Ovary (tissue), 7 donors: ENCODE measurements at regions not wholly inside any gene's neighbourhood (a gene's known extent, or its start where the extent isn't known, plus 50 kb on each side); places are given as distances from the start of the nearest gene placed in this dataset.

Source experiments
- DNase-seq, 5 donors: peaks; one replicate each; pipeline ENCODE4 v3.0.0-alpha.2; 2019 to 2020
- H3K27ac ChIP-seq, 2 donors: fragments of 200-600 bp; one replicate each; pipeline versions ENCODE4 v1.5.1 to v1.8.0; 2019 to 2022
- H3K27me3 ChIP-seq: fragments of 200-600 bp; one replicate; pipeline ENCODE4 v1.8.0; 2022
- H3K36me3 ChIP-seq: fragments of 200-600 bp; sonication (generic); one replicate; pipeline ENCODE4 v1.5.1; 2019
- H3K4me1 ChIP-seq: one replicate; pipeline ENCODE4 v1.8.1; 2013; ENCODE audit warnings: mild to moderate bottlenecking, moderate library complexity; ENCODE audit not compliant: insufficient read depth
- H3K4me3 ChIP-seq: fragments of 200-600 bp; sonication (generic); one replicate; pipeline ENCODE4 v1.5.1; 2017
- H3K9me3 ChIP-seq, 2 donors: fragments of 200-600 bp in 1 of 2; sonication (generic) in 1 of 2; one replicate each; pipeline versions ENCODE4 v1.5.1 to v1.8.1; 2013 to 2019; ENCODE audit warnings: mild to moderate bottlenecking in 1 of 2, moderate library complexity in 1 of 2
- EP300 ChIP-seq: sonication (generic); formaldehyde crosslinking; IDR thresholded peaks from one replicate; pipeline ENCODE4 v1.6.1; 2017; ENCODE audit warnings: antibody characterized with exemption
- POLR2A ChIP-seq: fragments of 450-650 bp; IDR thresholded peaks from one replicate; pipeline ENCODE4 v1.6.1; 2017; ENCODE audit warnings: antibody characterized with exemption, mild to moderate bottlenecking, moderate library complexity
- WGBS, 3 donors: extraction: QIAGEN DNeasy Blood & Tissue Kit in 1 of 3; methylation state at CpG; one replicate each; pipeline versions ENCODE4 v1.1.5 to v1.1.7; 2013 to 2017; 5-methylcytosine and 5-hydroxymethylcytosine counted together
- intact Hi-C, 4 donors: fragments of 100-400 bp; cut with DNase I; formaldehyde crosslinking; loops; one replicate each; pipeline versions ENCODE4 v1.11.0 to v1.15.1; 2022 to 2023
- TF ChIP-seq, protein P1 (sequence below), 3 donors: fragments of 450-650 bp in 2 of 3; fragments of 200-600 bp in 1 of 3; IDR thresholded peaks; one replicate each; pipeline versions ENCODE4 v1.5.1 to v1.8.0; 2016 to 2022; ENCODE audit warnings: antibody characterized with exemption in 3 of 3, mild to moderate bottlenecking in 1 of 3
- donor health status: DM: no; HTN: no; CAD: no; lungs with moderate emphysema.
- donor health status: DM: no; HTN: no; CAD: no.
- donor health status: Bipolar disorder and iron deficiency.
- donor health status: DM: no; HTN: no; CAD: no.
- donor health status: DM: yes; HTN: yes; CAD: no.

DNA sequence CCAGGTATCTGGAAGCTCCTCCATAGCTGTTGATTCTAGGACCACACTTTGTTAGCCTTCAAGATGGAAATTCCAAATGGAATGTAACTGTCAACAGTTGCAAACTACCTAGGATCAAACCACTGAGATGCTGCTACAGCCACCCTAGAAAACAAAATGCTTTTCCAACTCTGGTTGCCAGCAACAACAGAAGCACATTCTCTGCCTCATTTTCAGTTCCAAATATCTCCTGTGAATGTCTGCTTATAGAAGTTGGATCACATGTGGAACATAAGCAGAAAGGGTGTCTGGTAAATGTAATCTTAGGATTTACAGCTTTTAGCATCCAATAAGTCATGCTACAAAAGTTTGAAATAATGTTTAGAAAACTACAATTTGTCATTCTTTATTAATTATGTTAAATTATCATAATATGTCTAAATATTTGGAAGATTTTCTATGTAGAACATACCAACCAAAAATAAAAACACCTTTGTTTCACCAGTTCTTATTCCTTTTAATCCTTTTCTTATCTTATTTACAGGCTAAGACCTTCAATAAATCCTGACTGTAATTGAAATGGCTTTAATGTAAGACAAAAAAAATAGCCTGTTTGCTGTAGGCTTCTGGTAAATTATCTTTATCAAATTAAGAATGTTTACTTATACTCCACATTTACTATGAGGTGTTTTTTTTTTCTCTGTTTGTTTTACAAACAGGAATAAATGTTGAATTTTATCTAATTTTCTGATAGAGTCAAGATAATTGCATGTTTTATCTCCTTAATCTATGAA lies 687.1 kb downstream of the IGSF11 start:
- Histone ChIP-seq H3K4me1 (no peaks in the 10 kb centered on the region), H3K27me3 (no peaks in the 10 kb centered on the region), H3K36me3 (no peaks in the 10 kb centered on the region), H3K9me3 (no peaks in the 10 kb centered on the region), H3K4me3 (no peak overlapping the region), H3K27ac (no peak overlapping the region)
- no peak for DNase-seq
- intact Hi-C loops = no loop called here
- TF ChIP-seq, protein P1, sequence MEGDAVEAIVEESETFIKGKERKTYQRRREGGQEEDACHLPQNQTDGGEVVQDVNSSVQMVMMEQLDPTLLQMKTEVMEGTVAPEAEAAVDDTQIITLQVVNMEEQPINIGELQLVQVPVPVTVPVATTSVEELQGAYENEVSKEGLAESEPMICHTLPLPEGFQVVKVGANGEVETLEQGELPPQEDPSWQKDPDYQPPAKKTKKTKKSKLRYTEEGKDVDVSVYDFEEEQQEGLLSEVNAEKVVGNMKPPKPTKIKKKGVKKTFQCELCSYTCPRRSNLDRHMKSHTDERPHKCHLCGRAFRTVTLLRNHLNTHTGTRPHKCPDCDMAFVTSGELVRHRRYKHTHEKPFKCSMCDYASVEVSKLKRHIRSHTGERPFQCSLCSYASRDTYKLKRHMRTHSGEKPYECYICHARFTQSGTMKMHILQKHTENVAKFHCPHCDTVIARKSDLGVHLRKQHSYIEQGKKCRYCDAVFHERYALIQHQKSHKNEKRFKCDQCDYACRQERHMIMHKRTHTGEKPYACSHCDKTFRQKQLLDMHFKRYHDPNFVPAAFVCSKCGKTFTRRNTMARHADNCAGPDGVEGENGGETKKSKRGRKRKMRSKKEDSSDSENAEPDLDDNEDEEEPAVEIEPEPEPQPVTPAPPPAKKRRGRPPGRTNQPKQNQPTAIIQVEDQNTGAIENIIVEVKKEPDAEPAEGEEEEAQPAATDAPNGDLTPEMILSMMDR (IDR thresholded peaks at IDR 0.05) = no peak
- TF ChIP-seq EP300 (no peak), POLR2A (no peak)

- Histone ChIP-seq H3K36me3 (no peaks in the 10 kb centered on the region), H3K4me1 (no peaks in the 10 kb centered on the region), H3K4me3 (no peak overlapping the region), H3K27ac (no peak overlapping the region), H3K9me3 (no peaks in the 10 kb centered on the region), H3K27me3 (no peaks in the 10 kb centered on the region)
- TF ChIP-seq, protein P1 (IDR thresholded peaks at IDR 0.05) = no peak
- TF ChIP-seq POLR2A (no peak), EP300 (no peak)
- 34 to 61% (median 36%) methylated on average over 1 of the region's 1 CpG for WGBS, 3 donors
- intact Hi-C loops = no loop called here
- no peak for DNase-seq
Observed at GRCh38 chr3:118348169-118348557, 686.5 kb downstream of the IGSF11 start.

DNA sequence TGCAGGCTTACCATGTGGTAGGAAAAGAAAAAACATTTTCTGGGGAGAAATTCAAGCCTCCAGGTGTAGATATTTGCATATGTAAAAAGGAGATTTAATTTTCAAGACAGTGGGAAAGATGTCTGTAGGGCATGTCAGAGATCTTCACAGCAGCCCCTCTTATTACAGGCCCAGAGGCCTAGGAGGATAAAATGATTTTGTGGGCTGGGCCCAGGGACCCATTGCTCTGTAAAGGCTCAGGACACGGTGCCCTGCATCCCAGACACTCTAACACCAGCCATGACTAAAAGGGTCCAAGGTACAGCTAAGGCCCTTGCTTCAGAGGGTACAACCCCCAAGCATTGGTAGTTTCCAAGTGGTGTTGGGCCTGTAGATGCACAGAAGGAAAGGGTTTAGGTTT lies 680.1 kb downstream of the IGSF11 start:
- no peaks in the 10 kb centered on the region for H3K9me3 ChIP-seq
- WGBS, 3 donors = 63 to 88% (median 68%) methylated on average over 1 of the region's 1 CpG
- intact Hi-C loops = no loop called here
- H3K27ac ChIP-seq = no peak overlapping the region
- TF ChIP-seq EP300 (no peak), POLR2A (no peak)
- TF ChIP-seq, protein P1 (IDR thresholded peaks at IDR 0.05) = no peak
- no peaks in the 10 kb centered on the region for H3K36me3 ChIP-seq
- no peak overlapping the region for H3K4me3 ChIP-seq
- H3K27me3 ChIP-seq = no peaks in the 10 kb centered on the region
- DNase-seq = no peak
- no peaks in the 10 kb centered on the region for H3K4me1 ChIP-seq

DNA sequence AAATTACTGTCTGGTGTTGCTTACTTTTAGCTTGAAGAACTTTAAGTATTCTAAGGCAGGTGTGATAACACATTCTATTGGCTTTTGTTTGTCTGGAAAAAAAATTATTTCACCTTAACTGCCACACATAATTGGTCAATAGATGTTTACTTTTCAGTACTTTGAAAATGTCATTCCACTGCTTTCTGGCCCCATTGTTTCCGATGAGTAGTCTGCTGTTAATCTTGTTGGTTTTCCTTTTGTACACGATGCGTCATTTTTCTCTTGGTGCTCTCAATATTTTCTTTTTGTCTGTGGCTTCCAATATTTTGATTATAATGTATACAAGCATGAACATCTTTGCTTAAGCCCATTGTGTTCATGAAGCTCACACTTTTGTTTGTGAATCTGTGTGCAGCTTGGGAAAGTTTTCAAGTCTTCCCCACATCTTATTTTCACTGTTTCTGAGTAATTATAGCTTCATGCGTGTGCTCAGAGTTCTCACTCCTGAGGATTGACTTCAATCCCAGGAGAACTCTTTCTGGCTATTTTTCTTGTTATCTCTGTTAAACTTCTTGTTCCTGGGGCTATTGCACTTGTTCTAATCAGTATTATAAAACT lies 664.7 kb downstream of the IGSF11 start:
- Histone ChIP-seq H3K27me3 (no peaks in the 10 kb centered on the region), H3K27ac (no peak overlapping the region), H3K36me3 (no peaks in the 10 kb centered on the region), H3K4me1 (no peaks in the 10 kb centered on the region), H3K9me3 (no peaks in the 10 kb centered on the region), H3K4me3 (no peak overlapping the region)
- no peak for TF ChIP-seq EP300
- intact Hi-C loops = no loop called here
- DNase-seq = no peak
- WGBS, 3 donors = 92 to 96% (median 92%) methylated on average over 4 of the region's 4 CpGs

GRCh38 chr3:118380576-118380975 lies 654.1 kb downstream of the IGSF11 start:
- H3K4me1 ChIP-seq = no peaks in the 10 kb centered on the region
- 35 to 58% (median 42%) methylated on average over 2 of the region's 2 CpGs for WGBS, 3 donors
- DNase-seq = no peak
- TF ChIP-seq EP300 (no peak), POLR2A (no peak)
- TF ChIP-seq, protein P1 (IDR thresholded peaks at IDR 0.05) = no peak
- H3K4me3 ChIP-seq = no peak overlapping the region
- no peaks in the 10 kb centered on the region for H3K27me3 ChIP-seq
- no peaks in the 10 kb centered on the region for H3K36me3 ChIP-seq
- intact Hi-C loops = no loop called here
- no peak overlapping the region for H3K27ac ChIP-seq
- H3K9me3 ChIP-seq = no peaks in the 10 kb centered on the region
